Coronary artery (tissue), 2 donors: ENCODE measurements at regions not wholly inside any gene's neighbourhood (a gene's known extent, or its start where the extent isn't known, plus 50 kb on each side); places are given as distances from the start of the nearest gene placed in this dataset.

Source experiments
- DNase-seq: peaks from one replicate; pipeline ENCODE4 v3.0.0-alpha.2; 2017; ENCODE audit warnings: low spot score
- H3K27ac ChIP-seq, 2 donors: fragments of 200-600 bp; sonication (generic); one replicate each; pipeline ENCODE4 v1.5.1; 2016 to 2019
- H3K4me3 ChIP-seq: fragments of 200-600 bp; sonication (generic); 2 replicates; pipeline ENCODE4 v1.5.1; 2016; ENCODE audit warnings: mild to moderate bottlenecking, moderate library complexity
- CTCF ChIP-seq: fragments of 200-600 bp; sonication (generic); IDR thresholded peaks from one replicate; pipeline ENCODE4 v1.5.1; 2019; ENCODE audit warnings: antibody characterized with exemption

- no peak for DNase-seq
- Histone ChIP-seq H3K27ac (no peak overlapping the region), H3K4me3 (no peak overlapping the region)
- TF ChIP-seq CTCF = no peak
Measured at GRCh38 chr2:184523732-184524131, 74.6 kb upstream of the ZNF804A start.

- Histone ChIP-seq H3K4me3 (no peak overlapping the region), H3K27ac (no peak overlapping the region)
- DNase-seq = no peak
- no peak for TF ChIP-seq CTCF
Measured at GRCh38 chr2:184524551-184525382, 73.6 kb upstream of the ZNF804A start.

GRCh38 chr2:184527058-184527457 lies 71.3 kb upstream of the ZNF804A start:
- no peak for DNase-seq
- no peak for TF ChIP-seq CTCF
- H3K4me3 ChIP-seq = no peak overlapping the region
- H3K27ac ChIP-seq = no peak overlapping the region

- no peak overlapping the region for H3K4me3 ChIP-seq
- DNase-seq = no peak
- TF ChIP-seq CTCF = no peak
- no peak overlapping the region for H3K27ac ChIP-seq
Measured at GRCh38 chr2:184528119-184528518, 70.2 kb upstream of the ZNF804A start.

- H3K27ac ChIP-seq = no peak overlapping the region
- no peak overlapping the region for H3K4me3 ChIP-seq
- TF ChIP-seq CTCF = no peak
- no peak for DNase-seq
Measured at GRCh38 chr2:184530239-184530638, 68.1 kb upstream of the ZNF804A start.

GRCh38 chr2:184530959-184531358 lies 67.4 kb upstream of the ZNF804A start:
- TF ChIP-seq CTCF = no peak
- H3K27ac ChIP-seq = no peak overlapping the region
- DNase-seq = no peak

GRCh38 chr2:184532551-184532950 lies 65.8 kb upstream of the ZNF804A start:
- DNase-seq = no peak

More at GRCh38 chr2:184530959-184531358, 67.4 kb upstream of the ZNF804A start:
- H3K4me3 ChIP-seq = no peak overlapping the region

More at GRCh38 chr2:184532551-184532950, 65.8 kb upstream of the ZNF804A start:
- H3K4me3 ChIP-seq = no peak overlapping the region
- TF ChIP-seq CTCF = no peak
- no peak overlapping the region for H3K27ac ChIP-seq
